ENCODE measurements at regions not wholly inside any gene's neighbourhood (a gene's known extent, or its start where the extent isn't known, plus 50 kb on each side); places are given as distances from the start of the nearest gene placed in this dataset.

DNA sequence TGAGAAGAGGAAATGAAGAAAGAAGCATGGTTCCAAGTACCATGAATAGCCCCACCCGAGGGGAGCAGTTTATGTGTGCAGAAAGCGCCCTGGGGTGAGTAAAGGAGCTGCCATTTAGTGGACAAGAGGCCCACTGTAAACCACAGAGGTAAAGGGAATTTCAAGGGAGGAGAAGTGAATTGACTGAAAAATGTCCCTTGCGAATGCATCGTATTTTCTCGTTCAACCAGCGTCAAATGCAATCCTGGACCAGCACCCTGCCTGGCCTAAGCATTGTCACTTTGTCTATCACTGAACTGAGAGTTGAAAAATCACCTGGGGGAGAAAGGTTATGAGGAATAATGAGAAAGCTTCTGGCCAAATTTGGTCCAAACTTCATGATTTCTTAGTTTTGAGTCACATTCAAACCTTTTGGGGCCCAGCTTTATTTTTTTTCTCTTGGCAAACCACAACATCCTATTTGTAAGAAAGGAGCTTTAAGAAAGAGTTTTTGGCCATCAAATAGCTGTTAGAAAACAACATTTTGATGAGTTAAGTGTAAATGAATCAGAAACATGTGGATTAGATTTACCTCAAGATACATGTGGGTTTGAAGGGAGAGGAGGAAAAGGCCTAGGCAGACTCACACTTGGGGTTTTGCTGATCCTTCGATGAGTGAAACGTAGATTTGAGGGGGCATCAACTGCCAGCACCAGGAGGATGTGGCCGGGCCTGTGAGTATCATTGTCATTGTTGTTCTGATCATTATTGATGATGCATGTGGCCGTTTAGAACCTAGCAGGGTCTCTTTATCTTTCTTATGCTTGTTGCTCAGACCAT, 214.0 kb downstream of the CLIC5 start:
- Histone ChIP-seq H2BK120ac (ENCODE audit: insufficient read depth, low read length, poor library complexity) (no peak overlapping the region), H4K8ac (ENCODE audit: low read depth, low read length) (no peak overlapping the region), H3K4me2 (ENCODE audit: low read length) (no peak overlapping the region), H3K36me3 (ENCODE audit: control insufficient read depth in 1 of 2, insufficient read depth in 2 of 2, low read length in 2 of 2) (no peaks in the 10 kb centered on the region), H3K14ac (ENCODE audit: low read length) (no peak overlapping the region), H3K4me1 (ENCODE audit: control insufficient read depth in 1 of 2, insufficient read depth in 2 of 2, low read length in 2 of 2) (no peaks in the 10 kb centered on the region), H2AFZ (ENCODE audit: insufficient read depth, low read length, poor library complexity) (no peak overlapping the region), H3K27me3 (ENCODE audit: insufficient read depth, low read length) (no peaks in the 10 kb centered on the region), H3K4ac (ENCODE audit: low read depth, low read length) (no peak overlapping the region), H2AK5ac (ENCODE audit: low read length) (no peak overlapping the region), H3K27ac (ENCODE audit: low read depth, low read length) (no peak overlapping the region), H3K79me2 (ENCODE audit: control insufficient read depth, insufficient read depth, low read length, poor library complexity) (no peaks in the 10 kb centered on the region), H2BK5ac (ENCODE audit: low read depth, low read length, poor library complexity) (no peak overlapping the region), H3K9ac (ENCODE audit: low read length) (no peak overlapping the region), H3K4me3 (ENCODE audit: low read depth, low read length) (no peak overlapping the region), H2BK12ac (ENCODE audit: low read length) (no peak overlapping the region), H3K23ac (ENCODE audit: low read length) (no peak overlapping the region), H3K18ac (ENCODE audit: low read length) (no peak overlapping the region), H3K9me3 (ENCODE audit: insufficient read depth, low read depth, low read length) (peaks cover 1% of the 10 kb centered on the region), H4K91ac (ENCODE audit: low read depth, low read length) (no peak overlapping the region), H3K79me1 (ENCODE audit: low read length) (no peaks in the 10 kb centered on the region), H4K12ac (ENCODE audit: low read depth, low read length) (no peak overlapping the region)
- DNase-seq = no peak
- no CpG with 5 or more reads among the region's 10 CpGs for WGBS (ENCODE audit: extremely low coverage, insufficient coverage, insufficient read length)

GRCh38 chr6:45800911-45801310, 214.7 kb downstream of the CLIC5 start:
- peaks cover 1% of the 10 kb centered on the region for H3K9me3 ChIP-seq (ENCODE audit: insufficient read depth, low read depth, low read length)
- H3K4me1 ChIP-seq (ENCODE audit: control insufficient read depth in 1 of 2, insufficient read depth in 2 of 2, low read length in 2 of 2) = no peaks in the 10 kb centered on the region
- H2BK120ac ChIP-seq (ENCODE audit: insufficient read depth, low read length, poor library complexity) = no peak overlapping the region
- no peak overlapping the region for H4K12ac ChIP-seq (ENCODE audit: low read depth, low read length)
- no peak overlapping the region for H2BK5ac ChIP-seq (ENCODE audit: low read depth, low read length, poor library complexity)
- H3K79me2 ChIP-seq (ENCODE audit: control insufficient read depth, insufficient read depth, low read length, poor library complexity) = no peaks in the 10 kb centered on the region
- no peak overlapping the region for H3K23ac ChIP-seq (ENCODE audit: low read length)
- H3K27me3 ChIP-seq (ENCODE audit: insufficient read depth, low read length) = no peaks in the 10 kb centered on the region
- WGBS (ENCODE audit: extremely low coverage, insufficient coverage, insufficient read length) = no CpG with 5 or more reads among the region's 5 CpGs
- no peak overlapping the region for H3K4me2 ChIP-seq (ENCODE audit: low read length)
- H4K8ac ChIP-seq (ENCODE audit: low read depth, low read length) = no peak overlapping the region
- H4K91ac ChIP-seq (ENCODE audit: low read depth, low read length) = no peak overlapping the region
- no peak for DNase-seq
- H3K27ac ChIP-seq (ENCODE audit: low read depth, low read length) = no peak overlapping the region
- H2BK12ac ChIP-seq (ENCODE audit: low read length) = no peak overlapping the region
- H3K4ac ChIP-seq (ENCODE audit: low read depth, low read length) = no peak overlapping the region
- no peaks in the 10 kb centered on the region for H3K79me1 ChIP-seq (ENCODE audit: low read length)
- no peak overlapping the region for H2AFZ ChIP-seq (ENCODE audit: insufficient read depth, low read length, poor library complexity)
- no peak overlapping the region for H3K9ac ChIP-seq (ENCODE audit: low read length)
- H3K4me3 ChIP-seq (ENCODE audit: low read depth, low read length) = no peak overlapping the region
- H3K36me3 ChIP-seq (ENCODE audit: control insufficient read depth in 1 of 2, insufficient read depth in 2 of 2, low read length in 2 of 2) = no peaks in the 10 kb centered on the region
- no peak overlapping the region for H3K14ac ChIP-seq (ENCODE audit: low read length)
- H2AK5ac ChIP-seq (ENCODE audit: low read length) = no peak overlapping the region
- H3K18ac ChIP-seq (ENCODE audit: low read length) = no peak overlapping the region

DNA sequence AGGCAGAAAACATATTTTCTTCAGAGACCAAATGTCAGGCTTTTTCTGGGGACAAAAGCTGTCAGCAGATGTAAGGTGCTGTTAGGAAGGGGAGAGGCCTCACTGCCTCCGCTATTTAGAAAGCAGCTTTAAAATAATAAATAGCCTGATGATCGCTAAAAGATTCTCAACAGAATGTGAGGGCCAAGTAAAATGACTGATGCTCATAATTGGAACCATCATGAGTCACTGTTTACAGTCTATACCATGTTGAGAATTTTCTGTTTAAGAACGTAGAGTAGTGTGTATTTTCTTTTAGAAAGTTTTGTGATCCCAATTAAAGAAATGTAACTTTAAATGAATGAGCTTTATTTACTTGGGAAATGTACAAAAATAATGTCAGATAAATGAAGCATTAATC, 220.0 kb downstream of the CLIC5 start:
- DNase-seq = no peak
- Histone ChIP-seq H4K8ac (ENCODE audit: low read depth, low read length) (no peak overlapping the region), H3K79me1 (ENCODE audit: low read length) (peaks cover 2% of the 10 kb centered on the region), H3K4ac (ENCODE audit: low read depth, low read length) (no peak overlapping the region), H3K4me3 (ENCODE audit: low read depth, low read length) (no peak overlapping the region), H2BK120ac (ENCODE audit: insufficient read depth, low read length, poor library complexity) (no peak overlapping the region), H3K18ac (ENCODE audit: low read length) (no peak overlapping the region), H3K4me1 (ENCODE audit: control insufficient read depth in 1 of 2, insufficient read depth in 2 of 2, low read length in 2 of 2) (peaks cover 3% of the 10 kb centered on the region in 2 experiments), H3K4me2 (ENCODE audit: low read length) (no peak overlapping the region), H2BK5ac (ENCODE audit: low read depth, low read length, poor library complexity) (no peak overlapping the region), H3K23ac (ENCODE audit: low read length) (no peak overlapping the region), H2BK12ac (ENCODE audit: low read length) (no peak overlapping the region), H3K9me3 (ENCODE audit: insufficient read depth, low read depth, low read length) (peaks cover 3% of the 10 kb centered on the region), H3K9ac (ENCODE audit: low read length) (no peak overlapping the region), H4K12ac (ENCODE audit: low read depth, low read length) (no peak overlapping the region), H3K36me3 (ENCODE audit: control insufficient read depth in 1 of 2, insufficient read depth in 2 of 2, low read length in 2 of 2) (no peaks in the 10 kb centered on the region), H4K91ac (ENCODE audit: low read depth, low read length) (no peak overlapping the region), H3K27ac (ENCODE audit: low read depth, low read length) (no peak overlapping the region), H3K14ac (ENCODE audit: low read length) (no peak overlapping the region), H2AK5ac (ENCODE audit: low read length) (no peak overlapping the region), H3K79me2 (ENCODE audit: control insufficient read depth, insufficient read depth, low read length, poor library complexity) (no peaks in the 10 kb centered on the region), H2AFZ (ENCODE audit: insufficient read depth, low read length, poor library complexity) (no peak overlapping the region), H3K27me3 (ENCODE audit: insufficient read depth, low read length) (no peaks in the 10 kb centered on the region)
- WGBS (ENCODE audit: extremely low coverage, insufficient coverage, insufficient read length) = no CpG with 5 or more reads among the region's 3 CpGs

- H3K4me1 ChIP-seq (ENCODE audit: control insufficient read depth in 1 of 2, insufficient read depth in 2 of 2, low read length in 2 of 2) = peaks cover 3% of the 10 kb centered on the region in 2 experiments
- no peak overlapping the region for H4K12ac ChIP-seq (ENCODE audit: low read depth, low read length)
- H3K27ac ChIP-seq (ENCODE audit: low read depth, low read length) = no peak overlapping the region
- H3K27me3 ChIP-seq (ENCODE audit: insufficient read depth, low read length) = no peaks in the 10 kb centered on the region
- no peak overlapping the region for H3K4me3 ChIP-seq (ENCODE audit: low read depth, low read length)
- no peak overlapping the region for H3K4ac ChIP-seq (ENCODE audit: low read depth, low read length)
- H3K18ac ChIP-seq (ENCODE audit: low read length) = no peak overlapping the region
- H3K79me1 ChIP-seq (ENCODE audit: low read length) = peaks cover 2% of the 10 kb centered on the region
- H2AK5ac ChIP-seq (ENCODE audit: low read length) = no peak overlapping the region
- H3K36me3 ChIP-seq (ENCODE audit: control insufficient read depth in 1 of 2, insufficient read depth in 2 of 2, low read length in 2 of 2) = no peaks in the 10 kb centered on the region
- no peak overlapping the region for H2BK12ac ChIP-seq (ENCODE audit: low read length)
- no peak overlapping the region for H3K14ac ChIP-seq (ENCODE audit: low read length)
- H4K91ac ChIP-seq (ENCODE audit: low read depth, low read length) = no peak overlapping the region
- peaks cover 3% of the 10 kb centered on the region for H3K9me3 ChIP-seq (ENCODE audit: insufficient read depth, low read depth, low read length)
- no peak overlapping the region for H3K23ac ChIP-seq (ENCODE audit: low read length)
- no peak overlapping the region for H4K8ac ChIP-seq (ENCODE audit: low read depth, low read length)
- H3K79me2 ChIP-seq (ENCODE audit: control insufficient read depth, insufficient read depth, low read length, poor library complexity) = no peaks in the 10 kb centered on the region
- WGBS (ENCODE audit: extremely low coverage, insufficient coverage, insufficient read length) = no CpG with 5 or more reads among the region's 3 CpGs
- no peak for DNase-seq
- no peak overlapping the region for H2BK5ac ChIP-seq (ENCODE audit: low read depth, low read length, poor library complexity)
- no peak overlapping the region for H3K4me2 ChIP-seq (ENCODE audit: low read length)
- H2BK120ac ChIP-seq (ENCODE audit: insufficient read depth, low read length, poor library complexity) = no peak overlapping the region
- H3K9ac ChIP-seq (ENCODE audit: low read length) = no peak overlapping the region
- H2AFZ ChIP-seq (ENCODE audit: insufficient read depth, low read length, poor library complexity) = no peak overlapping the region
These were observed 221.2 kb downstream of the CLIC5 start for GRCh38 chr6:45794465-45794864.
